Skin epidermis (tissue), 12 donors: ENCODE measurements at regions not wholly inside any gene's neighbourhood (a gene's known extent, or its start where the extent isn't known, plus 50 kb on each side); places are given as distances from the start of the nearest gene placed in this dataset.

Source experiments
- H3K27ac ChIP-seq, 21 experiments: fragments of 200-600 bp; sonication (generic) in 11 of 21; one replicate each; pipeline ENCODE4 v1.5.0; 2020; ENCODE audit warnings: mild to moderate bottlenecking in 3 of 21, inconsistent platforms in 2 of 21, moderate library complexity in 2 of 21
- H3K4me3 ChIP-seq, 7 experiments: fragments of 200-600 bp; sonication (generic) in 2 of 7; one replicate each; pipeline ENCODE4 v1.5.0; 2020; ENCODE audit warnings: inconsistent platforms in 2 of 7, mild to moderate bottlenecking in 2 of 7, moderate library complexity in 1 of 7

DNA sequence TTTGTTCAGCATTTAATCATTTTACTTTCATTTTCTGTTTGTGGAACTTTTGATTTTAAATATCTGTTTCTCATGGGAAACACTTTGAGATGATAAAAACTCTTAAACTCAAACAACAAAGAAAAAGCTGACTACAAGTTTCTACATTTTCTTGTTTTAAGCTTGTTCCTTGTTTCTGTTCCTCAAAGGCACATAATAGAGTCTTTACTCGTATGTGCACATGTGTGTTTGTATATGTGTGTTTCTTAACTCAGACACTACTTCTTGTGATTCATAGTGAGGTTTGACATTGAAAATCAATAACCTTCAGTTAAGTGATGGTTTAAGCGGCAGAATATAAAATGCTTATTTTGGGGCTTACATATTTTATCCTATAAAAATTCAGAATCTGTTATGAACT lies 786.7 kb upstream of the EPHA6 start:
- no peak overlapping the region for H3K4me3 ChIP-seq
- no peak overlapping the region for H3K27ac ChIP-seq

DNA sequence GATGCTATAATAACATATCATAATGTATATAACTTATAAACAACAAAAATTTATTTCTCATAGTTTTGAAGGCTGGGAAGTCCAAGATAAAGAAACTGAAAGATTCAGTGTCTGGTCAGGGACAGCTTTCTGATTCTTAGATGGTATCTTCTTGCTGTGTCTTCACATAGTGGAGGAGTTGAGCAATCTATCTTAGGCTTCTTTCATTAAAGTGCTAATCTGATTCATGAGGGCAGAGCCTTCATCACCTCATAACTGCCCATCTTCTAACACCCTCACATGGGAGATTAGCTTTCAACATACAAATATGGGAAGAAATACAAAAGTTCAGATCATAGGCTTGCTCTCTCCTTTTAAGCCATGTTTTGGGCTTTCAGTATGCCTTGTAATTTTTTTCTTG lies 774.8 kb upstream of the EPHA6 start:
- no peak overlapping the region for H3K4me3 ChIP-seq

DNA sequence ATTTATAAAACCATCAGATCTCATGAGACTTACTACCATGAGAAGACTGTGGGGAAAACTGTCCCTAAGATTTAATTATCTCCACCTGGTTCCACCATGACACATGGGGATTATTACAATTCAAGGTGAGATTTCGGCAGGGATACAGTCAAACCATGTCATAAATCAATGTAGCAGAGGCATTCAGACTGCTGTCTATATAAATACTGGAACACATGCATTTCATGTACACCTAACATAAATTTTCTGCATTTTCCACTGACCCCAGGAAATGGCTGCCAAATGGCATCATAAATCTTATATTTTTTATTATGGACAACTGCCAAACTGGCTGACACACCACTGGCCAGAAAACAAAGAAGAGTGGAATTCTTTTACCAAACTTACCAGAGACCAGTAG lies 755.1 kb upstream of the EPHA6 start:
- Histone ChIP-seq H3K27ac (no peak overlapping the region), H3K4me3 (no peak overlapping the region)

More for the DNA sequence above, 774.8 kb upstream of the EPHA6 start:
- H3K27ac ChIP-seq: no peak overlapping the region

DNA sequence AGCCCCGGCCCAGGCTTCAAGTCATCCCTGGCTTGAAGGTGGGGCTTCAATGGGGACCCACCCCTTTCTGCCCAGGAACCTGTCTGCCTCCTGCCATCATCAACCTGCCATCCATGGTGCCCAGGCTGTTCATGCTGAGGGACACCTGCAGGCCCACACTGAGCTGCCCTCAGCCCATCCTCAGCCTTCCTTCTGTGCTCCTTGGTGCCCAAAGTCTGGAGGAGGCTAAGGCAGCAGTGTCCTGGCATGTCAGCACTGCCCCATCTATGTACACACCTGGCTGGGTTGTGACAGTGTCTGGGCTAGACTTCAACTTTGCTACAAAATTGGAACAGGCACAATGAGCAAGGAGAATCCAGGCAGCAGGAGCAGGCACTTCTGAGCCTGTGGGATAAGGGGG lies 745.3 kb upstream of the EPHA6 start:
- H3K4me3 ChIP-seq: no peak overlapping the region
- H3K27ac ChIP-seq: no peak overlapping the region

DNA sequence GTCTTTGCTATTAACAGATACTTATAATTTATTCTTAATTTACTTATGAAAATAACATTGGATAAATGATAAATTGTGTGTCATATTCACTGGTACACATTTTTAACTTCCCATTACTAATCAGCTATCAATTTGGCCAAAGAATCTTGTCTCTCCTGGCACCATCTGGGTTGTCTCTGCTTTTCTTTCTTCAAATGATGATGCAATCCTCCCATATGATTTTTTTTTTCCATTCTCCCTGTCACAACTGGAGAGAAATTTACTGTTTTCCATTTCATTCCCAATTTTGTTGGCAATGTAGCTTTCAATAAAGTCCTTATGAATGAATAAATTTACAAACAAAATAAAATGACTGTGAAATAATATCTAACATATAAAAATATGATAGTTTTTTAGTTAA lies 743.7 kb upstream of the EPHA6 start:
- no peak overlapping the region for H3K27ac ChIP-seq
- H3K4me3 ChIP-seq: no peak overlapping the region

DNA sequence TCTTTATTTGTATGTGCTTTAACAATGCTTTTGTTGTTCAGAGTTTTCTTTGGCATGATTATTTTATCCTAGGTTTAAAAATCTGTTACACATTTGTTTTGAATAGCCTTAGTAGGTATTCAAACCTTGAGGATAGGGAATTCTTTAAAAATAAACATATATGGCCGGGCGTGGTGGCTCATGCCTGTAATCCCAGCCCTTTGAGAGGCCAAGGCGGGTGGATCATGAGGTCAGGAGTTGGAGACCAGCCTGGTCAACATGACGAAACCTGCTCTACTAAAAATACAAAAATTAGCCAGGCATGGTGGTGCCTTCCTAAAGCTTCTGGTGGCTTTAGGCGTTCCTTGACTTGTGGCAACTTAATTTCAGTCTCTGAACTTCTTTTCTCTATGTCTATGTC lies 743.3 kb upstream of the EPHA6 start:
- Histone ChIP-seq H3K27ac (no peak overlapping the region), H3K4me3 (no peak overlapping the region)

DNA sequence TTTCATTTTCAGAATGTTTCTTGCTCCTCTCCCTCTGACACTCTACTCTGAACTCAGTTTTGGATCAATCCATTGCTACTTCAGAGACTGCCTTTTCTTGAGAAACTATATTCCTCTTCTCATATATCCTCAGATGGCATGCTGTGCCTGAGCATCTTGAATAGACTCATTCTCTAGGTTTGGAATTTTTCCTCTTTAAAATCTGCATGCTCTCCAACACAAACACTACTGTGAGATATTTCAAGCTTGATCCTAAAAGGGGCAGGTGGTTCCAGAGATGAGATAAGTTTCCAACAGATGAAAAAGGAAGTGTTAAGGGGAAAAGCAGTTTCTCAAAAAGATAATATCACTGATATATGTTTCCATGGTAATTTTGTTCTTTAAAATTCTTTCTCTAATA lies 742.2 kb upstream of the EPHA6 start:
- Histone ChIP-seq H3K27ac (no peak overlapping the region), H3K4me3 (no peak overlapping the region)

DNA sequence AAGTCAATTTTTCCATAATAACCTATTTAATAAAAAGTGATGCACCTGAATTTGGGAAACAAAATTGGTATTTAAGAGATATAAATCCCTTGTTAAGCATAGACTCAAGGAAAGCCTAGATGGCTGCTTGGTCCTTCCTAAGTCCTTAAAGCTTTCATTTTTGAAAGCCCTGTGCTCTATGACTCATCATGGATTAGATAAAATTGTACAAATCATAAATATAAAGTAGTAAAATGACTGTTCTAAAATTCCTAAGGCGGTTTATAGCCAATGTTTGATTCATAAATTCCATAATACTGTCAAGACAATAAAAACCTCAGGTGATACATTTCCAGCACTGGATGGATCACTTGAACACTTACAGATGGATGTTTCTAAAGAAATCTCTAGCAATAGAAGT lies 730.8 kb upstream of the EPHA6 start:
- Histone ChIP-seq H3K4me3 (no peak overlapping the region), H3K27ac (no peak overlapping the region)

DNA sequence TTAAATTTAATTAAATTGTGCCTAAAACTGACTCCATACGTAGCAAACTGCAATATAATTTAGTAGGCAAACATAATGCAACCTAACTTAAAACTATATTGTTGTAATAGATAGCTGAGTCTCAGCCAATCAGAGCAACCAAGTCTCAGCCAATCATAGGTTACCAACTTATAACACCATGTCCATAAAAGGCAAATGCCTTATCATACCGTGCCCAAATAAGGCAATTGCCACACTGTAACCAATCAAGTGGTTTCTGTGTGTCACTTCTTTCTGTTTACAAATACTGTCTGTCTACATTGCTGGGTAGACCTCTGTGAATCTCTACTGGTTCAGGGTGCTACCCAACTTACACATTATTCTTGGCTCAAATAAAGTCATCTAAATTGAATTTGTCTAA lies 728.4 kb upstream of the EPHA6 start:
- no peak overlapping the region for H3K4me3 ChIP-seq
- no peak overlapping the region for H3K27ac ChIP-seq

DNA sequence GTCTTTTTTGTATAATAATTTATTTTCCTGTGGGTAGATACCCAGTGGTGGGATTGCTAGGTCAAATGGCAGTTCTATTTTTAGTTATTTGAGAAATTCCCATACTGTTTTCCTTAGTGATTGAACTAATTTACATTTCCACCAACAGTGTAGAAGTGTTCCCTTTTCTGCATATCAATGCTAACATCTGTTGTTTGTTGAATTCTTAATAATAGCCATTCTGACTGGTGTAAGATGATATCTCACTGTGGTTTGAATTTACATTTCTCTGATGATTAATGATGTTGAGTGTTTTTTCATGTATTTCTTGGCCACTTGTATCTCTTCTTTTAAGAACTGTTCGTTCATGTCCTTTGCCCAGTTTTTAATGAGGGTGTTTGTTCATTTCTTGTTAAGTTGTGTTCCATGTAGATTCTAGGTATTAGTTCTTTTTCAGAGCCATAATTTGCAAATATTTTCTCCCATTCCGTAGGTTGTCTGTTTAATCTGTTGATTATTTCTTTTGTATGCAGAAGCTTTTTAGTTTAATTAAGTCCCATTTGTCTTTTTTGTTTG lies 713.3 kb upstream of the EPHA6 start:
- Histone ChIP-seq H3K4me3 (no peak overlapping the region), H3K27ac (no peak overlapping the region)

DNA sequence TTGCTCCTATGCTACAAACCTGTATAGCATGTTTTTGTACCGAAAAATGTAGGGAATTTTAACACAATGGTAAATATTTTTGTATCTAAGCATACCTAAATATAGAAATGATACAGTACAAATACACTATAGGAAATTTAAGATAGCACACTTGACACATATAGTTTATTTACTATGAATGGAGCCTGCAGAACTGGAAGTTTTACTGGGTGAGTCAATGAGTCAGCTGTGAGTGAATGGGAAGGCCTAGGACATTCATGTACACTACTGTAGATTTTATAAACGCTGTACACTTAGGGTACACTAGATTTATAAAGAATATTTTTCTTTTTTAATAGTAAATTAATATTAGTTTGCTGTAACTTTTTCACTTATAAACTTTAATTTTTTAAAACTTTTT lies 707.7 kb upstream of the EPHA6 start:
- Histone ChIP-seq H3K4me3 (no peak overlapping the region), H3K27ac (no peak overlapping the region)
